Neutrophil (primary cell): ENCODE measurements at regions not wholly inside any gene's neighbourhood (a gene's known extent, or its start where the extent isn't known, plus 50 kb on each side); places are given as distances from the start of the nearest gene placed in this dataset.

Experiments used
- H3K27ac ChIP-seq: fragments of 200-600 bp; sonication (generic); 2 replicates; pipeline ENCODE4 v1.5.1; 2016; ENCODE audit warnings: mild to moderate bottlenecking, moderate library complexity
- H3K27me3 ChIP-seq: fragments of 200-600 bp; sonication (generic); 2 replicates; pipeline ENCODE4 v1.6.0; 2016; ENCODE audit warnings: mild to moderate bottlenecking
- H3K36me3 ChIP-seq: fragments of 200-600 bp; sonication (generic); 2 replicates; pipeline ENCODE4 v1.5.1; 2017
- H3K4me1 ChIP-seq, 2 experiments: fragments of 200-600 bp in 1 of 2; sonication (generic) in 1 of 2; 1 replicate in 1 of 2; 2 replicates in 1 of 2; pipeline versions ENCODE4 v1.5.1 to v1.6.1; 2013 to 2016; ENCODE audit warnings: low read depth in 1 of 2, low read length in 1 of 2, mild to moderate bottlenecking in 1 of 2, moderate library complexity in 1 of 2; ENCODE audit not compliant: control insufficient read depth in 1 of 2, insufficient read depth in 1 of 2
- H3K4me3 ChIP-seq, 2 experiments: fragments of 200-600 bp in 1 of 2; sonication (generic) in 1 of 2; 1 replicate in 1 of 2; 2 replicates in 1 of 2; pipeline ENCODE4 v1.5.1; 2013 to 2016; ENCODE audit warnings: low read depth in 1 of 2, low read length in 1 of 2, mild to moderate bottlenecking in 1 of 2, moderate library complexity in 1 of 2
- H3K9me3 ChIP-seq: fragments of 200-600 bp; sonication (generic); 2 replicates; pipeline ENCODE4 v1.5.1; 2016
- CTCF ChIP-seq: fragments of 200-600 bp; sonication (generic); IDR thresholded peaks from 2 replicates; pipeline ENCODE4 v1.5.1; 2016; ENCODE audit warnings: antibody characterized with exemption

DNA sequence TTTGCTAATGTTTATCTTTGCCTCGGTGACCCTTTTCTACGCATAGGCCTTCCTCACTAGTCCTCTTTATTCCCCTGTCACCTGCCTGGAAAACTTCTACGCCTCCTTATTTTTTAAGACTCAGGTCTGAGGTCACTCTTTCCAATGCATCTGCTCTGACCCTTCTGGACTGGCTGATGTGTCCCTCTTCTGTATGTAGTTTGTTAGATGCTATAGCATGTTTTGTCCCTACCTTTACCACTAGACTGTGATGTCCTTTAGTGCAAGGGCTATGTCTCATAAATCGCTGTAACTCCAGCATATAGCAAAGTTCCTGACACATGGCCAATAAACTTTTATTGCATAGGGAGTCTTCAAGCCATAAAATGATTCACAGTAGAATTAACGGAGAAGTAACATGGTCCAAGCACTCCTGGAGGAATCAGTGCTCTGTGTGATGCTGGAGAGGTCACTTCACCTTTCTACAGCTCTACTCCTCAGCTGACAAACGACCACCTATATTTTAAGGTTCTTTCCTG is 872.5 kb upstream of the SLIT2 start:
- Histone ChIP-seq H3K4me3 (no peak overlapping the region), H3K4me1 (no peaks in the 10 kb centered on the region), H3K9me3 (no peaks in the 10 kb centered on the region), H3K36me3 (no peaks in the 10 kb centered on the region), H3K27me3 (no peaks in the 10 kb centered on the region), H3K27ac (no peak overlapping the region)
- no peak for TF ChIP-seq CTCF

GRCh38 chr4:19375931-19376330 is 875.8 kb upstream of the SLIT2 start:
- Histone ChIP-seq H3K27me3 (no peaks in the 10 kb centered on the region), H3K27ac (no peak overlapping the region), H3K4me3 (no peak overlapping the region), H3K9me3 (no peaks in the 10 kb centered on the region), H3K4me1 (no peaks in the 10 kb centered on the region), H3K36me3 (no peaks in the 10 kb centered on the region)
- no peak for TF ChIP-seq CTCF

- H3K27me3 ChIP-seq = no peaks in the 10 kb centered on the region
- no peaks in the 10 kb centered on the region for H3K36me3 ChIP-seq
- no peak for TF ChIP-seq CTCF
Measured at GRCh38 chr4:19375136-19375804, 876.4 kb upstream of the SLIT2 start.

DNA sequence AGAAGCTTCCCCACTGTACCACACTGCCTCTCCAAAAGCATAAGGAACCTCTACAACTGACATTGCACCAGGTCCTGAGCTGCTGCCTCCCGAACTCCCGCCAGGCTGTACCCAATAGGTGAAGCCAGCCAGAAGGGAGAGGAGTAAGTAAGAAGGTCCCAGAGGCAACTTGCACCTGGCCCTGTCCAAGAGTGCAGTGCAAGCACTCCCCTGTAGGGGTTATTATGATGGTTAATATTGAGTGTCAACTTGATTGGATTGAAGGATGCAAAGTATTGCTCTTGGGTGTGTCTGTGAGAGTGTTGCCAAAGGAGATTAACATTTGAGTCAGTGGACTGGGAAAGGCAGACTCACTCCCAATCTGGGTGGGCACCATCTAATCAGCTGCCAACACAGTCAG is 879.3 kb upstream of the SLIT2 start:
- H3K4me3 ChIP-seq = no peak overlapping the region
- no peaks in the 10 kb centered on the region for H3K27me3 ChIP-seq
- H3K4me1 ChIP-seq = no peaks in the 10 kb centered on the region
- no peak overlapping the region for H3K27ac ChIP-seq
- H3K9me3 ChIP-seq = no peaks in the 10 kb centered on the region
- no peak for TF ChIP-seq CTCF
- H3K36me3 ChIP-seq = no peaks in the 10 kb centered on the region

More at GRCh38 chr4:19375136-19375804, 876.4 kb upstream of the SLIT2 start:
- H3K4me3 ChIP-seq = no peak overlapping the region
- no peaks in the 10 kb centered on the region for H3K9me3 ChIP-seq
- H3K27ac ChIP-seq = no peak overlapping the region
- no peaks in the 10 kb centered on the region for H3K4me1 ChIP-seq

- Histone ChIP-seq H3K36me3 (no peaks in the 10 kb centered on the region), H3K4me1 (no peaks in the 10 kb centered on the region), H3K4me3 (no peak overlapping the region), H3K27me3 (no peaks in the 10 kb centered on the region), H3K27ac (no peak overlapping the region), H3K9me3 (no peaks in the 10 kb centered on the region)
- TF ChIP-seq CTCF = no peak
Measured at GRCh38 chr4:19368800-19369199, 882.9 kb upstream of the SLIT2 start.
